ENCODE measurements at regions not wholly inside any gene's neighbourhood (a gene's known extent, or its start where the extent isn't known, plus 50 kb on each side); places are given as distances from the start of the nearest gene placed in this dataset.

GRCh38 chr3:137259089-137259488, 301.3 kb downstream of the IL20RB start:
- no peak overlapping the region for H3K27ac Mint-ChIP-seq
- no peaks in the 10 kb centered on the region for H3K4me1 Mint-ChIP-seq (ENCODE audit: low read depth)
- H3K4me3 Mint-ChIP-seq, result no peak overlapping the region
- H3K36me3 Mint-ChIP-seq (ENCODE audit: low read depth), result no peaks in the 10 kb centered on the region
- peaks cover 16% of the 10 kb centered on the region for H3K9me3 Mint-ChIP-seq
- TF ChIP-seq CTCF (IDR thresholded peaks at IDR 0.05), result no peak
- no peak for DNase-seq
- H3K27me3 Mint-ChIP-seq (ENCODE audit: insufficient read depth), result no peaks in the 10 kb centered on the region

GRCh38 chr3:137259701-137260100, 301.9 kb downstream of the IL20RB start:
- Mint-ChIP-seq H3K4me1 (ENCODE audit: low read depth) (no peaks in the 10 kb centered on the region), H3K9me3 (peaks cover 15% of the 10 kb centered on the region), H3K4me3 (no peak overlapping the region), H3K36me3 (ENCODE audit: low read depth) (no peaks in the 10 kb centered on the region), H3K27me3 (ENCODE audit: insufficient read depth) (no peaks in the 10 kb centered on the region), H3K27ac (no peak overlapping the region)
- no peak for DNase-seq
- no peak for TF ChIP-seq CTCF (IDR thresholded peaks at IDR 0.05)

DNA sequence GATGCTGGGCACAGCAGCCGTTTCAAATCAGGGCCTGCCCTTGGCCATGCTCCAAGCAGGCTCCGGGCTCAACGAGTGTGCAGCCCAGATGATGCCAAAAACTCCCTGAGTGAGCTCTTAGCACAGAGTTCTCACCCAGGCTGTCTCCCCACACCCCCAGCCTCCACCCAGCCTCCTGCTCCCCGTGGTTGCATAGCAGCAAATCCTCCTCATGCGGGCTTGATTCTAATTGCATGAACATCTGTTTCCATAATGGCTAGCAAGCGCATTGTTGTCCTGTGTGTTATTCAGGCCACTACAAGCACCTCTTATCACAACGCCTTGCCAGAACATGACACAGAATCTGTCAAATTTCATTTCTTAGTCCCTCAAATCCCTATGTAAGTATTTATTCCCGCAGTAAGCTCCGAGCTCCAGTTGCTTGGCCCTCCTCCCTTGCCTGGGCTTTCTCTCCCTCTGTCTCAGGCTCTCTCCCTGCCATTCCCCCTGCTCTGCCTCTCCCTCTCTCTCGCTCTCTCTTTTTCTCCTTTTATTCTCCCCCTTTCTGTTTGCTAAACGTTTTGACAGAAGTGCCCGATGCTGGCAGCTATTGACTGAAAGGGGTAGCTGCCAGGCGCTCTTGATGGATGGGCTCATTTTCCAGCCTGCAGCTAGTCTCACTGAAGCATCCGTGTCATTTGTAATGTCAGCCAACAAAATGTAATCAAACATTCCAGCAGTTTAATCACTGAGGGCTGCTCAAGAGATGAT, 306.5 kb downstream of the IL20RB start:
- Mint-ChIP-seq H3K27ac (no peak overlapping the region), H3K9me3 (peaks cover 19% of the 10 kb centered on the region), H3K27me3 (ENCODE audit: insufficient read depth) (no peaks in the 10 kb centered on the region; the same call in 1 of the 2 replicates), H3K4me3 (no peak overlapping the region), H3K4me1 (ENCODE audit: low read depth) (no peaks in the 10 kb centered on the region), H3K36me3 (ENCODE audit: low read depth) (no peaks in the 10 kb centered on the region)
- no peak for DNase-seq
- no peak for TF ChIP-seq CTCF (IDR thresholded peaks at IDR 0.05)

DNA sequence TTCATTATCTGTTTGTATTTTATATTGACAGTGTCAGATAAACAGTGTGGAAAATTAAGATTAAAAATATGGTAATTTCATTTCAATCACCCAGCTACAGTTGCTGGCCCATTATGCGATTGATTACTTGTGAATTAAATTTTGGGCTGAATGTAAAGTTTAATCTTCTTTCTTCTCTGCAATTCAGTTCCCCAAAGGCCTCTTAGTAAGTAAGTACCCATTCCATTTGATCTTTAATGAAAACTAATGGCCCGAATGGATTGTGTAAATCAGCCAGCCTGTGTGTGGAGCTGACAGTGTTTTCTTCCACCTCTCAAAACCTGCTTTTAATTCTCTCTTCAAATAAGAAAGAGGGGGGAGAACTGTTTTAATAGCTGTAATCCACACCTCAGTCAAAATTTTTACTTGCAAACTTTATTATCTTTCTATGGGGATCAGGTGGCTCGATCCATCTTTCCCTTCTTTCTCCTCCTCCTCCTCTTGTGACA, 307.1 kb downstream of the IL20RB start:
- Mint-ChIP-seq H3K4me3 (no peak overlapping the region), H3K27me3 (ENCODE audit: insufficient read depth) (no peaks in the 10 kb centered on the region; the same call in 1 of the 2 replicates), H3K36me3 (ENCODE audit: low read depth) (no peaks in the 10 kb centered on the region), H3K27ac (no peak overlapping the region), H3K4me1 (ENCODE audit: low read depth) (no peaks in the 10 kb centered on the region), H3K9me3 (peaks cover 21% of the 10 kb centered on the region)
- no peak for TF ChIP-seq CTCF (IDR thresholded peaks at IDR 0.05)
- no peak for DNase-seq

DNA sequence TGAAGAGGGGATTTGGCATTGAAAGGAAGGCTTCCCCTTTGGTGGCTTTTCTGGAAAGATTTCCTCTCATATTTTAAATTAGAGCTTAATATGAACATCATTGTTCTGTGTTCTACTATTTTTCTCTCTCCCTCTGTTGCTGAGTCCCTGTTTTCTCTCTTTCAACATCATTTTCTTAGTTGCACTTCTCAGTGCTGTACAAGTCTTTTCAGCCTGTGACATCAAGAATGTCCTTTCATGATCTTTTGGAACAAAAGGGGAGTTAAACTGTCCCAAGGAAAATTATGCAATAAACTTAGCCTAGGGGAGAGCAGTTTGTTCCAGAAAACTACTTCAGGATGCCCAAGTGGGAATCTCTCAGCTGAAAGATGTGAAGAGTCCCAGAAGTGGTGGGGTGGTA, 325.1 kb downstream of the IL20RB start:
- no peak for TF ChIP-seq CTCF (IDR thresholded peaks at IDR 0.05)
- Mint-ChIP-seq H3K36me3 (ENCODE audit: low read depth) (no peaks in the 10 kb centered on the region), H3K9me3 (peaks cover 28% of the 10 kb centered on the region), H3K4me1 (ENCODE audit: low read depth) (no peaks in the 10 kb centered on the region), H3K4me3 (no peak overlapping the region), H3K27me3 (ENCODE audit: insufficient read depth) (no peaks in the 10 kb centered on the region; the same call in 1 of the 2 replicates), H3K27ac (no peak overlapping the region)
- no peak for DNase-seq

Measured in HFFc6 (cell line).